GM18498 (cell line): ENCODE measurements at regions not wholly inside any gene's neighbourhood (a gene's known extent, or its start where the extent isn't known, plus 50 kb on each side); places are given as distances from the start of the nearest gene placed in this dataset.
"Not testable (repeated sequence)": the region's sequence is repeated elsewhere in the genome, so short reads cannot be mapped to it uniquely, and the experiment has no call there.

Experiments used
- ATAC-seq: cut with Tn5 transposase; IDR thresholded peaks from one replicate; pipeline ENCODE4 v1.9.1; 2021; ENCODE audit warnings: mild to moderate bottlenecking, moderate library complexity; ENCODE audit not compliant: unreplicated experiment

GRCh38 chr3:69648126-69648525 lies 91.1 kb upstream of the MITF start:
- no peak for ATAC-seq

GRCh38 chr3:69647511-69648110 lies 91.7 kb upstream of the MITF start:
- no peak for ATAC-seq

- ATAC-seq, result no peak
Observed at GRCh38 chr3:69647081-69647480, 92.2 kb upstream of the MITF start.

GRCh38 chr3:69646287-69647067 lies 92.8 kb upstream of the MITF start:
- ATAC-seq, result no peak

- no peak for ATAC-seq
Observed at GRCh38 chr3:69642606-69643005, 96.7 kb upstream of the MITF start.

- ATAC-seq, result no peak
Observed at GRCh38 chr3:69639851-69640250, 99.4 kb upstream of the MITF start.

- ATAC-seq, result no peak
Observed at GRCh38 chr3:69628951-69629350, 110.3 kb upstream of the MITF start.

- no peak for ATAC-seq
Observed at GRCh38 chr3:69613286-69613685, 126.0 kb upstream of the MITF start.

GRCh38 chr3:69612791-69613190 lies 126.5 kb upstream of the MITF start:
- ATAC-seq, result no peak

- ATAC-seq, result not testable (repeated sequence)
Observed at GRCh38 chr3:69609566-69609965, 129.7 kb upstream of the MITF start.

GRCh38 chr3:69607466-69608305 lies 131.6 kb upstream of the MITF start:
- ATAC-seq, result no peak

GRCh38 chr3:69605867-69606266 lies 133.4 kb upstream of the MITF start:
- ATAC-seq, result no peak

GRCh38 chr3:69604735-69605450 lies 134.4 kb upstream of the MITF start:
- no peak for ATAC-seq

- no peak for ATAC-seq
Observed at GRCh38 chr3:69602112-69602511, 137.2 kb upstream of the MITF start.

GRCh38 chr3:69594286-69594685 lies 145.0 kb upstream of the MITF start:
- no peak for ATAC-seq

GRCh38 chr3:69591164-69591736 lies 148.0 kb upstream of the MITF start:
- no peak for ATAC-seq

GRCh38 chr3:69590111-69590510 lies 149.2 kb upstream of the MITF start:
- ATAC-seq, result no peak

GRCh38 chr3:69588170-69588569 lies 151.1 kb upstream of the MITF start:
- ATAC-seq, result no peak

- ATAC-seq, result no peak
Observed at GRCh38 chr3:69585472-69585871, 153.8 kb upstream of the MITF start.

- no peak for ATAC-seq
Observed at GRCh38 chr3:69582044-69582443, 157.2 kb upstream of the MITF start.
